SKM-1 (cell line): ENCODE measurements at regions not wholly inside any gene's neighbourhood (a gene's known extent, or its start where the extent isn't known, plus 50 kb on each side); places are given as distances from the start of the nearest gene placed in this dataset.
A peak's percentile ranks its signal among the peaks of the same experiment; 100 is the strongest.
"Not testable (repeated sequence)": the region's sequence is repeated elsewhere in the genome, so short reads cannot be mapped to it uniquely, and the experiment has no call there.

Experiments
- DNase-seq: peaks from one replicate; lab custom pipeline; 2025; ENCODE audit not compliant: unreplicated experiment; lab: John Stamatoyannopoulos, UW

DNA sequence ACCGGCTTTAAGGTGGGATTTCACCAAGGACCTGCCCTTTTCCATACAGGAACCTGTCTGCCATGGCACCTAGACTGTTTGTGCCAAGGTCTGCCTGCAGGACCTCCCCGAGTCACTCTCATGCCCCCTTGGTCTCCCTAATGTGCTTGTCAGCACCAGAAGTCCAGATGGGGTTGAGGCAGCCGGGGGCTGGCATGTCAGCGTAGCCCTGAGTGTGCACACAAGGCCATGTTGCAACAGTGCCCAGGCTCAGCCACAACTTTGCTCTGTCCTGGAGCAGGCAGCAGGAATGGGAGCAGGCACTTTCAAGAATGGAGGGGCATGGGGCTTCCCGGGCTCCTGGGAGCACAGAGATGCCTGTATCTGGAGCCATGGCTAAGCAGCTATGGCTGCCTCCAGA lies 621.5 kb downstream of the CDH9 start:
- no peak for DNase-seq

DNA sequence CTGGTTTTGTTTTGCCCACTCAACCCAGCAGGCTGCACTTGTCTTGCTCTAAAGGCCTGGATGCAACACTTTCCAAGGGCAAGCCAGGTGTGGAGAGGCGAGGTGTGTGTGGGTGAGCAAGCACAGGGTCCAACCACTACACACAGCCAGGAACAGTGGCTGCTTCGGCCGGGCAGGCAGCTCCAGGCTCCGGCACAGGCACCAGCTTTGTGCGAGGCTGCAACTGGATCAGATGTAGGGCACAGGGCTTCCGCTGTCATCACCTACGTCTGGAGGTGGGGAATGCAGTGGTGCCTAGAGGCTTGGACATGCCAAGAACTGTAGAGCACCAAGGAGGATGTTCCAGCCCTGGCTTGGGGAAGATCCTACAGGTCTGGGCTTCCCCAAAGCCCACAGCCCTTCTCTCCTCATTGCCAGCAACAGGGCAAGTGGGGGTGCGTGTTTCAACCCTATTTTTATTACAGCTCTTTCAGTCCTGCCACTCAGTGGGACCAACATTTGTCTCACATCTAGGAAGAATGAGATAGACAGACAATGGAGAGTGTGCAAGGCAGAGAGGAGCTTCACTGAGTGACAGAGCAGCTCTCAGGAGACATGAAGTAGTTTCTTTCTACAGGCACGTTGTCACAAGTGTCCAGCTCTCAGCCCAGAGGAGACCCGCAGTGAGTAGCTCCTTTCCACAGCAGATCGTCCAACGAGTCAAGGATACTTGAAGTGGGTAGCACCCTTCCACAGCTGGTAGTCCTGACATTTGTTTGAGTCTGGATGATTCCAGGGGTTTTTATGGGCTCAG lies 622.2 kb downstream of the CDH9 start:
- no peak for DNase-seq

DNA sequence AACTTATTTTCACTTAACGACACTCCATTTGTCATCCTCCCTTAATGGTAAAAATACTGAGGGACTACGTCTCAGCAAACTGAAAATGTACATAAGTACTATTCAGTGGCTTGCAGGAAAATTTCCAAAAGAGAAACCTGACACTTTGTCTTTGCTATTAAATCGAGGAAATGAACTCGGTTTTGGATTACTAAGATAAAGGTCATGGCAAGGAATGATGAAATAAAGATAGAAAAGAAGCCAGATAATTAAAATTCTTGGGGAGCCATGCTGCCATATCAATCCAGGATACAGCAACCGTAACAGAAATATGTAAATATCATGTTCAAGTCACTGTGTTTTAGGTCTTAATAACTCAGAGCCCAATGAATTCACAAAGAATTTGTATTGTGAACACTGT lies 647.8 kb downstream of the CDH9 start:
- no peak for DNase-seq

DNA sequence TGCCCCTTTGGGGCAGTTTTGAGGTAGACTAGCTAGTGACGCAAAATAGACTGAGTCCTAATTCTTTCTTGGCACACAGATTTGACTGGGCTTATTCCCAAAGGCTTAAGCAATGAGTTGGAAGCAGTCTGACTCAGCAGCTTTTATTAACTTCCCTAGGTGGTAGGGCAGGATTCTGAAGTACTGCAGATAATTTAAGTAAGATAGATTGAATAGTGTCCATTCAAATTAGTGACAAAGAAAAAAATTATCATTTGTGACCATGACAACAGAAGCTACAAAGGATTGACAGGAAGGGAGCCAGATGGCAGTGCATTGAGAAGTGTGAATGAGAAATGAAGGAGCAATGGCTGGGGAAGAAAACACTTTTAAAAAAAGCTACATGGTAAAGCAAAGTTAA lies 649.4 kb downstream of the CDH9 start:
- DNase-seq, result no peak

DNA sequence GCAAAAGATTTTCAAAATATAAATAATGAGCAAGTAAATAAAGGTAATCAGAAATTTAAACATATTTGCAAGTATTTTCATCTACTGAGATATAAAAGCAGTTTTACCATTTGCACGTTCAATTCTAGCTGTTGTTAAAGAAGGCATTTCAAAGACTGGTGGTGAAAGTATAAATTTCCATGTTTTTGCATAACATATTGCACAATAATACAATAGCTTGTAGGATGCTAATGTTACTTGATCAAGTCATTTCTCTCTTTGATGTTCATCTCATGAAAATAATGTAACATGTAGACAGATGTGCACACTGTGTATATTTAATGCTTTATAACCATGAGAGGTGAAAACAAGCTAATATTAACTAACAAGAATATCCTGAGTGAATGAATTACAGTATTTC lies 651.9 kb downstream of the CDH9 start:
- no peak for DNase-seq

DNA sequence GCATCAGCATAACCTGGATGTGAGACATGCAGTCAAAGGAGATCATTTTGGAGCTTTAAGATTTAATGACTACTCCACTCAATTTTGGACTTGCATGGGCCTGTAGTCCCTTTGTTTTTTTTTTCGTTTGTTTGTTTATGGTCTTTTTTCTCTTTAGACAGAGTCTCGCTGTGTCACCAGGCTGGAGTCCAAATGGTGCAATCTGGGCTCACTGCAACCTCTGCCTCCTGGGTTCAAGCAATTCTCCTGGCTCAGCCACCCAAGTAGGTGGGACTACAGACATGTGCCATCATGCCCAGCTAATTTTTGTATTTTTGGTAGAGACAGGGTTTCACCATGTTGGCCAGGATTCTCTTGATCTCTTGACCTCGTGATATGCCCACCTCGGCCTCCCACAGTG lies 673.8 kb downstream of the CDH9 start:
- DNase-seq, result not testable (repeated sequence)

DNA sequence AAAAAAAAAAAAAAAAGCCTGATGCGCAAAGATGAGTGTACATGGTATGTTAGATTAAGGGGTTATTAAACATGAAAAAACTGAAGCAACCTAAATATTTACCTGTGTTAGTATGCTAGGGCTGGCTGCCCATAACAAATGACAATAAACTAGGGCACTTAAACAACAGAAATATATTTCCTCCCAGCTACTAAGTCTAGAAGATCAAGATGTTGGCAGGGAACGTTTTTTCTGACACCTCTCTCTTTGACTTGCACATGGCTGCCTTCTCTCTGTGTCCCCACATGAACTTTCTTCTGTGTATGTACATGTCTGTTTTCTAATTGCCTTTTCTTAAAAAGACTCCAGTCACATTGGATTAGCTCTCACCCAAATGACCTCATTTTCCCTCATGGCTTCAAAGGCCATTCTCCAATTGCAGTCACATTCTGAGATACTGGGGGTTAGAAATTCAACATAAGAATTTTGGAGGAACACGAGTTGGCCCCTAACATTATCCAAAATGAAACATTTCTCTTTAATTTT lies 694.5 kb downstream of the CDH9 start:
- no peak for DNase-seq

DNA sequence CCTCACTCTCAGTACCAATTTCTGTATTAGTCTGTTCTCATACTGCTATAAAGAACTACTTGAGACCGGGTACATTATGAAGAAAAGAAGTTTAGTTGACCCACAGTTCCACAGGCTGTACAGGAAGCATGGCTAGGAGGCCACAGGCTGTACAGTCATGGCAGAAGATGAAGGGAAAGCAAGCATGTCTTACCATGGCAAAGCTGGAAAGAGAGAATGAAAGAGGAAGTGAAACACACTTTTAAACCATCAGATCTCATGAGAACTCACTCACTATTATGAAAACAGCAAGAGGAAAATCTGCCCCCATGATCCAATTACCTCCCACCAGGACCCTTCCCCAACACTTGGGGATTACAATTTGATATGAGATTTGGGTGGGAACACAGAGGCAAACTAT lies 698.8 kb downstream of the CDH9 start:
- DNase-seq, result no peak

DNA sequence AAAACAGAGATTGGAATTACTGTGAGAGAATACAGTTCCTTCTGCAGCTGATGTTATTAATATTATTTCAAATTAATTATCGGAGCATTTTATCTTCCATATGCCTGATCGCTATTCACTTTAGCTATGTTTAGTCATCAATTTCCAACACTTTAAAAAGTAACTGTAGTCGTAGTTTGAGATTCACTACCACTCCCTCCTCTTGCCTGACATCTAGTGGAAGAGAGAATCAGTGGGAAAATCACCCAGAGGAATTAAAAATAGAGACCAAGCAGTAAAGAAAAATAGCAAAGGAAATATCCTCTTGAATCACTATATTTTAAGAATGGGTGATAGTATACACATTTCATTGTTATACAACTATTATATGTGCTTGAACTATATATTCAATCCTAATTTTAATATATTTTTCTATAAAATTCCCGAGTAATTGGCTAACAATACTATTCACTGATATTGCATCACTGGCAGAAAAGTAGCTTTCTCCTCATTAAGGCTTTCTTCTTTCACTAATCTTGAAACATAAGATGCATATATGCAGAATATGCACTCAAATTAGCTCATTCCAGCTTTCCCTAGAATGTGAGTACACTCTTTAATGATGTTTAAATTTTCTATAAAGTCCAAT lies 708.7 kb downstream of the CDH9 start:
- peak; percentile 4 for DNase-seq

DNA sequence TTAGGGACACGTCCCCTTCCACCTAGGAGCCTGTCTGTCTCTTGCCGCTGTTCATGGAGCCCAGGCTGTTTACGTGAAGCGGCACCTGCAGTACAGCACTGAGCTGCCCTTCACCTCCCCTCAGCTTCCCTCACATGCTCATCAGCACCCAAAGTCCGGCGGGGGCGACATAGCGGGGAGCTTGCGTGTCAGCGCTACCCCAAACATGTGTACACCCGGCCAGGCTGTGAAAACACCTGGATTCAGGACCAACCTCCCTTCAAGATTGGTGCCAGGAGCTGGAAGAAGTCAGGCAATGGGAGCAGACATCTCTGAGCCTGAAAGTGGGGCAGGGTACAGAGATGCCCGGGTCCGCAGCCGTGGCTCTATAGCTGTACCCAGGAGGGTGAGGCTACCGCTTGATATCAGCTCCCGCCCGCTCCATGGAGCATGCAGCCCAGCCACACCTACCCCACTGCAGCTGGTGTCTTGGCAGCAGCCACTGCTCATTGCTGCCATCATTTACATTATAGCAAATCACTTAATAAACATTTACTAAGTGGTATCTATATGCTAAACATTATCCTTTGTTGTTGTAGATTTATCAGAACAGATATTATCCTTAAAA lies 712.1 kb downstream of the CDH9 start:
- DNase-seq, result no peak

DNA sequence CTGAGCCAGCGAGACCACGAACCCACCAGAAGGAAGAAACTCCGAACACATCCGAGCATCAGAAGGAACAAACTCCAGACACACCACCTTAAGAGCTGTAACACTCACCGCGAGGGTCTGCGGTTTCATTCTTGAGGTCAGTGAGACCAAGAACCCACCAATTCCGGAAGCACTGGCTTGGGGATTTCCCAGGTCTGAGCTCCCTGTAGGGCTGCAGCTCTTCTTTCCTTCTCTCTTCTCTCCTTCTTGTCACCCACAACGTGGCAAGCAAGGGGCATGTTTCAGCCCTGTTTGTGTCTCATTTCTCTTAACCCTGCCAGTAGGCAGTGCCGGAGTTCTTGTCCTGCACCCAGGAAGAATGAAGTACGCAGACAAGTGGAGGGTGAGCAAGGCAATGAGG lies 713.0 kb downstream of the CDH9 start:
- not testable (repeated sequence) for DNase-seq

DNA sequence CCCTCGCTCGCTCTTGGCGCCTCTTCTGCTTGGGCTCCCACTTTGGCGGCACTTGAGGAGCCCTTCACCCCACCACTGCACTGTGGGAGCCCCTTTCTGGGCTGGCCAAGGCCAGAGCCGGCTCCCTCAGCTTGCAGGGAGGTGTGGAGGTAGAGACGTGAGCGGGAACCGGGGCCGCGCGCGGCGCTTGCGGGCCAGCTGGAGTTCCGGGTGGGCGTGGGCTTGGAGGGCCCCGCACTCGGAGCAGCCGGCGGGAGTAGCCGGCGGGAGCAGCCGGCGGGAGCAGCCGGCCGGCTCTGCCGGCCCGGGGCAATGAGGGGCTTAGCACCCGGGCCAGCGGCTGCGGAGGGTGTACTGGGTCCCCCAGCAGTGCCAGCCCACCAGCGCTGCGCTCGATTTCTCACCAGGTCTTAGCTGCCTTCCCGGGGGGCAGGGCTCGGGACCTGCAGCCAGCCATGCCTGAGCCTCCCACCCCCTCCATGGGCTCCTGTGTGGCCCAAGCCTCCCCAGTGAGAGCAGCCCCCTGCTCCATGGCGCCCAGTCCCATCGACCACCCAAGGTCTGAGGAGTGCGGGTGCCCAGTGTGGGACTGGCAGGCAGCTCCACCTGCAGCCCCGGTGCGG lies 714.0 kb downstream of the CDH9 start:
- not testable (repeated sequence) for DNase-seq

DNA sequence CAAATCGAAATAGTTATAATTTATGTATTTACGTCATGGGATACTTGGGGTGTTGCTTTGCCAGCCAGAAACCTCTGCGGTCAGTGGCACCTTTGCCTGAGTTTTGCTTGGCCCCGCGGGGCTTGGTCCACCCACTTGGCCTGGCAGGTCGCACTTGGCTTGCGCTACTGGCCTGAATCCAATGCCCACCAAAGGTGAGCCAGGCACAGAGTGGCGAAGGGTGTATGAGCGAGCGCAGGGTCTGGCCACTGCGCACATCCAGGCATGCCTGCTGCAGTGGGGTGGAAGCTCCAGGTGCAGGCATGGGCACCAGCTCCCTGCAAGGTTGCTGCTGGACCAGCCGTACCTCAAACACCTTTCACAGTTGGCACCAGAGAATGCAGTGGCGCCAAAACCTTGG lies 714.6 kb downstream of the CDH9 start:
- no peak for DNase-seq

DNA sequence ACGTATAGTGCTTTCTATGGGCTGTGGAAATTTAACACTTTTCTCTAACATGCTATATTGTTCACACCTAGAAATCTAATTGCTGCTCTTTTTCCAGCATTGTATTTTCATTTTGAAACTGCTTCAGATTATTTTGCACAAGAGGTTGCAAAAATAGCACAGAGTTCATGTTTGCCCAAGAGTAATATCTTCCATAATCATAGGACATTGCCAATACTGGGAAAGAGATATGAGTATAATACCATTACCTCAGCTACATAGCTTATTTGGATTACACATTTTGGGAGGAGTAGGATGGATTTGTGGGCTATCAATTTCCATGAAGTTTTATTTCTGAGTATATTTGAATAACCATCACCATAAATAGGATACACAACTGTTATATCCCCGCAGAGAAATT lies 717.1 kb downstream of the CDH9 start:
- DNase-seq, result no peak

DNA sequence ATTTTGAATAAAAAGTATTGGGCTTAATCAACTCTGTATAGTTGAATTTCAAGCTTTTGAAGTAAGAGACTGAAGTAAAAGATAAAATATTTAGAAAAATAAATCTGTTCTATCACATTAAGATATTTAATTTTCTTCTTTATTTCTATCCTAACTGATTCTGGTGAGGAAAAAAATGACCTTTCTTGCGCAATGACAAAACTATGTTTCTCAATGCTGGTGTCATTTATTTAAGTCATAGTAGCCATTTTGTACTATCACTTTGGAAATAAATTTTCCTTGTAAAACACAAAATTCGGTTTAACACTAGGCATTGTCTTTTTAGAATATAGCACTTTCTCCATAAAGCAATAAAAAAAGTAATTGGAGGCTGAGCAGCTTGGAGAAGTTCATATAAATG lies 728.0 kb downstream of the CDH9 start:
- no peak for DNase-seq

DNA sequence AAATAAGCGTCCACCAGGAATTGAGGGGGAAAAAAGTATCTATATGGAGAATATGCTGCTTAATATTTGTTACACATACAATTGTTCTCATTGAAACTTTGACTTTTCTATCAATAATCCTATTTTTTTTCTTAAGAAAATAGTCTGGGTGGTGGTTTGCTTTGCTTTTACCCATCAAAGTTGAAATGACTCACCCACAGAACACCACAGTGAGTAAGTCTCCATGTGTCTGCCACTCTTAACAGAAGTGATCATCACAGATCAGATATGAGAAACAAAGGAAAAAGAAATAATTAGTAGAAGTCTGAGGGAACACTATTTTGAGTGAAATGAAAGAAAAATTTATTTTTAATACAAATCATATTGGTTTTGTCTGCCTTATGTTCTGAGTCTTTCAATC lies 742.8 kb downstream of the CDH9 start:
- no peak for DNase-seq

DNA sequence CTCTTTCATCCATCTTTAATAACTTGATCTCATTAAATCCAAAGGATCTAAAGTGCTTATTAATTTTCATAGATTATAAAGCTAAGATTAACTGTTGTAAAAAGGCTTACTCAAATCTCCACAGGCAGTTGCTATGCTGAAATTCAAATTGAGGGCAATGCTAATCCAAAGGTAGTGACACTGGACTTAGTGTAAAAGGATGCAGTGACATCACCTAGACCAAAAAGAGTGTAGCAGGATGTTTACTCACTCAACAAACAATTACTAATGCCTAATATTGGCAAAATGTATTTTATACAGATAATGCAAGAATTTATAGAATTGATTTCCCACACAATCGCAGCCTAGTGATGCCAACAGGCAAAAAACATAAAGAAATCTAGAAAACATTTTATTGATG lies 756.2 kb downstream of the CDH9 start:
- no peak for DNase-seq

DNA sequence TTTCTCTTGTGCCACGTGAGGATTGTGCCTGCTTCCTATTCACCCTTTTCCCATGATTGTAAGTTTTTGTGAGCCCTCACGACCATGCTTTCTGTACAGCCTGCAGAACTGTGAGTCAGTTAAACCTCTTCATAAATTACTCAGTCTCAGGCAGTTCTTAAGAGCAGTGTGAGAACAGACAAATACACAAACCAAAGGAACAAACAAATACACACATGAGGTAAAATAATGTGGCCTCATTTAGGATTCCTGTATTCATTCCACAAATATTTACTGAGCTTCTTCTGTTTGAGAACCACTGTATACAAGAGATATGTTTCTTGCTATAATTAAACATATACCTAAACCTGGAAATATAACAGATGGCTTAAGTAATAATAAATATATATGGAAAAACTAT lies 760.3 kb downstream of the CDH9 start:
- no peak for DNase-seq

DNA sequence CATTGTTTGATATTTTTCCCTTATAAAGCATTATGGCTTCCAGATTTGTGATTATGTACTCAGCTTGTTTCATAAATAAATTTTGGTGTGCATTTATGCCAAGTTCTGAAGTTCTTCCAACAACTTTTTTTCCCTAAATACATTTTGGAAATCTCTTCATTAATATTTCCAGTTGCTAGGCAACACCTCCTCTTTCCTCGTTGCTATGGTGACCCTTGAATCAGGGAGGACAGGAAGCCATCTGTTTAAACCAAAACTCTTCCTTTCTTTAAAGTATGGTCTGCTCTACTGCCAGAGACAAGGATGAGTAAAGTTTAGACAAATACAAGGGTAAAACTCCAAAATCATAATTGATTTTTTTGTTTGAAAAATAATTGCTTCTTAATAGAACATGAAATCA lies 779.3 kb downstream of the CDH9 start:
- DNase-seq, result no peak

DNA sequence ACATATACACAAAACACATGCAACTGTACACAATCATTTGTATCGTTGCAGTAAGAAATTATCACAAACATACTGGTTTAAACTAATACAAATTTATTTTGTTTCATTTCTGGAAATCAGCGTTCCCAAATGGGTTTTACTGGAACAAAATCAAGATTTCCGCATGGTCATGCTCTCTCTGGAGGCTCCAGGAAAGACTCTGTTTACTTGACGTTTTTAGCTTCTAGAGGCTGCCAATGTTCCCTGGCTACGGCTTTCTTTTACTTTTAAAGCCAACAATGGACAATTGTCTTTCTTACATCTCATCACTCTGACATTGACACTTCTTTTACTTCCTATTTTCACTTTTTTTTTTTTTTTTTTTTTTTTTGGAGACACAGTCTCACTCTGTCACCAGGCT lies 793.1 kb downstream of the CDH9 start:
- no peak for DNase-seq

DNA sequence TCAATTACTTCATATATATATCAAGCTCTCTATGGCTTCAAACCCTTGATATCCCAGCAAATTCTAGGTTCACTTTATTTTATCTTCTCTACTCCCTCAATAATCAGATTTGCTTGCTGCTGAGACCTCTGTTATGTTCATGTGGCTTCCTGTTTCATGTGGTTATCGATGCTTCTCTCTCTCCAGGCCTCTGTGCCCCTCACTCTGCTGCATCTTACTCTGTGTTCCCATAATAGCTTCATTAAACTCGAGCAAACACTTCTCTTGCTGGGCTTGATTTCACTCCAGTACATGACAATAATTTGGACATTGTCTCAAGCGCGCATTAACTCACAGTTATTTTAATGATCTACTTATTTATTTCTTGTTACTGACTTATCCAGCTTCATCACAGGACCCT lies 798.8 kb downstream of the CDH9 start:
- no peak for DNase-seq

DNA sequence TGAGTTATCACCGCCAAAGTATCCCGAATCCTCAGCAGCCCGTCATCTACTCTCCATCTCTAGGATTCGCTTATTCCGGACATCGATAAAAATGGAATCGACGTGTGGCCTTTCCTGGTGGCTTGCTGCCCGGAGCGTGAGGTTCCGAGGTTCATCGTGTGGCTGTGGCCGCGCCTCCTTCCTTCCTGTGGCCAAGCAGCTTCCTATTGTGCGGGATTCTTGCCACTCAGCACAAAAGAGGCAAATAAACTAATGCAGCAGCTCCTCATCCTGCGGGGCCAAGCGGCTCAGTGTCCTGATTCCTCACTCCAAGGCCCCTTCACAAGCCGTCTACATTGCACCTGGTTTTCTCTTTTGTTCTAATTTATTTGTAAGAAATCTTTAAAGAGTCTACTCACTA lies 800.9 kb downstream of the CDH9 start:
- no peak for DNase-seq
